ENCODE measurements at regions not wholly inside any gene's neighbourhood (a gene's known extent, or its start where the extent isn't known, plus 50 kb on each side); places are given as distances from the start of the nearest gene placed in this dataset.

DNA sequence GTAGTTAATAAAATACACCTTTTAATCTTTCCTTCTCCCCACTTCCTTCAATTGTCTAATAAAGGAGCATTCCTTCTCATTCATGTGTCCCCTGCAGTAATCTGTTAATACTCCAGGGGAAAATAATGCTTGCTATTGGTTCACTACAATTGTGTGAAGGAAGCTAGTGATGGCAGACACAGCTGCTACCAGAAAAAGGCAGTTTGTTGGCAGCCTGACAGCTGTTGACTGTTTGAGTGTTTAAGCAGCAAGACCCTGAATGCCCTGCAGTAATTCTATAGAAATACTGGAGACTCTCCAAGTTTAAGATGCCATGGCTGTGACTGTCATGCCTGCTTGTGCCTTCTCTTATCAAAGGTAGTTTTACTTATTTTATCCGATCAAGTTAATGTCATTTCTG is 359.5 kb downstream of the C4orf33 start:
- dilution Hi-C loops (cut with MboI; ENCODE audit: extremely low pct_ligation_motif_present, low sequenced_read_pairs): no loop called here
- FAIRE-seq: no peak
- H3K27ac ChIP-seq (ENCODE audit: control insufficient read depth, insufficient read depth, low read length): no peak overlapping the region

DNA sequence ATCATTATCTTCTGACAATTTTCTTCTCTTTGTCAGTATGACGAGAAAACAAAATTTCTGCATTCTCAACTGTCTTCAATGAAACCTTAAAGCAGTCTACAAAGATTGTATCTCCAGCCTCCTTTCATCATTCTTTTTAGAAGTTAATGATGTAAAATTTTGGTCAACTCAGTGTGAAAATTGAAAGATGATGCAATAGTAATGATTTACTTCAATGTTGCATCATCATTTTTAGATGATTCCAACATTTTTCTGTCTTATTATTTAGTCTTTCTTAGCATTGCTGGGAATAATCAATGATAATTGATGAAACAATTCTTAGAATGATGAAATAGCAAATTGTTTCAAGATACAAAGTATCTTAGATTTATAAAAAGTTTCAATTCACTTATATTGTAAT is 372.7 kb downstream of the C4orf33 start:
- Histone ChIP-seq H2AFZ (ENCODE audit: control insufficient read depth, low read length) (no peak overlapping the region), H3K36me3 (ENCODE audit: control insufficient read depth in 2 of 2, extremely low read depth in 1 of 2, insufficient read depth in 2 of 2, low read length in 2 of 2) (no peaks in the 10 kb centered on the region), H4K20me1 (ENCODE audit: control insufficient read depth, extremely low read depth, insufficient read depth, low read length) (no peaks in the 10 kb centered on the region), H3K9me3 (ENCODE audit: control insufficient read depth, low read depth, low read length) (no peaks in the 10 kb centered on the region), H3K27ac (ENCODE audit: control insufficient read depth, insufficient read depth, low read length) (no peak overlapping the region), H3K4me3 (ENCODE audit: control insufficient read depth in 2 of 3, extremely low read depth in 1 of 3, insufficient read depth in 2 of 3, low read depth in 1 of 3, low read length in 3 of 3) (no peak overlapping the region), H3K4me1 (ENCODE audit: control insufficient read depth, extremely low read depth, insufficient read depth, low read length) (no peaks in the 10 kb centered on the region), H3K4me2 (ENCODE audit: control insufficient read depth, extremely low read depth, insufficient read depth, low read depth, low read length) (no peak overlapping the region), H3K79me2 (ENCODE audit: control insufficient read depth, insufficient read depth, low read length) (no peaks in the 10 kb centered on the region), H3K9me1 (ENCODE audit: control insufficient read depth, extremely low read depth, insufficient read depth, low read length) (no peaks in the 10 kb centered on the region), H3K9ac (ENCODE audit: control insufficient read depth, extremely low read depth, insufficient read depth, low read length) (no peak overlapping the region), H3K27me3 (ENCODE audit: control insufficient read depth, extremely low read depth, insufficient read depth, low read length) (no peaks in the 10 kb centered on the region)
- TF ChIP-seq, protein P1, sequence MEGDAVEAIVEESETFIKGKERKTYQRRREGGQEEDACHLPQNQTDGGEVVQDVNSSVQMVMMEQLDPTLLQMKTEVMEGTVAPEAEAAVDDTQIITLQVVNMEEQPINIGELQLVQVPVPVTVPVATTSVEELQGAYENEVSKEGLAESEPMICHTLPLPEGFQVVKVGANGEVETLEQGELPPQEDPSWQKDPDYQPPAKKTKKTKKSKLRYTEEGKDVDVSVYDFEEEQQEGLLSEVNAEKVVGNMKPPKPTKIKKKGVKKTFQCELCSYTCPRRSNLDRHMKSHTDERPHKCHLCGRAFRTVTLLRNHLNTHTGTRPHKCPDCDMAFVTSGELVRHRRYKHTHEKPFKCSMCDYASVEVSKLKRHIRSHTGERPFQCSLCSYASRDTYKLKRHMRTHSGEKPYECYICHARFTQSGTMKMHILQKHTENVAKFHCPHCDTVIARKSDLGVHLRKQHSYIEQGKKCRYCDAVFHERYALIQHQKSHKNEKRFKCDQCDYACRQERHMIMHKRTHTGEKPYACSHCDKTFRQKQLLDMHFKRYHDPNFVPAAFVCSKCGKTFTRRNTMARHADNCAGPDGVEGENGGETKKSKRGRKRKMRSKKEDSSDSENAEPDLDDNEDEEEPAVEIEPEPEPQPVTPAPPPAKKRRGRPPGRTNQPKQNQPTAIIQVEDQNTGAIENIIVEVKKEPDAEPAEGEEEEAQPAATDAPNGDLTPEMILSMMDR (optimal IDR thresholded peaks at IDR 0.05 in 1 of 3, IDR thresholded peaks at IDR 0.05 in 1 of 3, conservative IDR thresholded peaks at IDR 0.05 in 1 of 3; ENCODE audit: extremely low read depth in 1 of 3, insufficient read depth in 2 of 3, low read length in 3 of 3): no peak
- no peak for TF ChIP-seq EZH2 (IDR thresholded peaks at IDR 0.05; ENCODE audit: low read length)
- no peak for FAIRE-seq
- dilution Hi-C loops (cut with MboI; ENCODE audit: extremely low pct_ligation_motif_present, low sequenced_read_pairs): no loop called here
- DNase-seq (ENCODE audit: low read depth, low spot score): no peak

More for the DNA sequence above, 359.5 kb downstream of the C4orf33 start:
- Histone ChIP-seq H3K4me3 (ENCODE audit: control insufficient read depth in 2 of 3, extremely low read depth in 1 of 3, insufficient read depth in 2 of 3, low read depth in 1 of 3, low read length in 3 of 3) (no peak overlapping the region), H3K9me3 (ENCODE audit: control insufficient read depth, low read depth, low read length) (no peaks in the 10 kb centered on the region), H3K36me3 (ENCODE audit: control insufficient read depth in 2 of 2, extremely low read depth in 1 of 2, insufficient read depth in 2 of 2, low read length in 2 of 2) (no peaks in the 10 kb centered on the region), H4K20me1 (ENCODE audit: control insufficient read depth, extremely low read depth, insufficient read depth, low read length) (no peaks in the 10 kb centered on the region), H3K9me1 (ENCODE audit: control insufficient read depth, extremely low read depth, insufficient read depth, low read length) (no peaks in the 10 kb centered on the region), H3K79me2 (ENCODE audit: control insufficient read depth, insufficient read depth, low read length) (no peaks in the 10 kb centered on the region), H3K27me3 (ENCODE audit: control insufficient read depth, extremely low read depth, insufficient read depth, low read length) (no peaks in the 10 kb centered on the region), H2AFZ (ENCODE audit: control insufficient read depth, low read length) (no peak overlapping the region), H3K9ac (ENCODE audit: control insufficient read depth, extremely low read depth, insufficient read depth, low read length) (no peak overlapping the region), H3K4me2 (ENCODE audit: control insufficient read depth, extremely low read depth, insufficient read depth, low read depth, low read length) (no peak overlapping the region), H3K4me1 (ENCODE audit: control insufficient read depth, extremely low read depth, insufficient read depth, low read length) (no peaks in the 10 kb centered on the region)
- DNase-seq (ENCODE audit: low read depth, low spot score): no peak
- no peak for TF ChIP-seq EZH2 (IDR thresholded peaks at IDR 0.05; ENCODE audit: low read length)
- TF ChIP-seq, protein P1 (optimal IDR thresholded peaks at IDR 0.05 in 1 of 3, IDR thresholded peaks at IDR 0.05 in 1 of 3, conservative IDR thresholded peaks at IDR 0.05 in 1 of 3; ENCODE audit: extremely low read depth in 1 of 3, insufficient read depth in 2 of 3, low read length in 3 of 3): no peak
